ENCODE measurements at regions not wholly inside any gene's neighbourhood (a gene's known extent, or its start where the extent isn't known, plus 50 kb on each side); places are given as distances from the start of the nearest gene placed in this dataset.

DNA sequence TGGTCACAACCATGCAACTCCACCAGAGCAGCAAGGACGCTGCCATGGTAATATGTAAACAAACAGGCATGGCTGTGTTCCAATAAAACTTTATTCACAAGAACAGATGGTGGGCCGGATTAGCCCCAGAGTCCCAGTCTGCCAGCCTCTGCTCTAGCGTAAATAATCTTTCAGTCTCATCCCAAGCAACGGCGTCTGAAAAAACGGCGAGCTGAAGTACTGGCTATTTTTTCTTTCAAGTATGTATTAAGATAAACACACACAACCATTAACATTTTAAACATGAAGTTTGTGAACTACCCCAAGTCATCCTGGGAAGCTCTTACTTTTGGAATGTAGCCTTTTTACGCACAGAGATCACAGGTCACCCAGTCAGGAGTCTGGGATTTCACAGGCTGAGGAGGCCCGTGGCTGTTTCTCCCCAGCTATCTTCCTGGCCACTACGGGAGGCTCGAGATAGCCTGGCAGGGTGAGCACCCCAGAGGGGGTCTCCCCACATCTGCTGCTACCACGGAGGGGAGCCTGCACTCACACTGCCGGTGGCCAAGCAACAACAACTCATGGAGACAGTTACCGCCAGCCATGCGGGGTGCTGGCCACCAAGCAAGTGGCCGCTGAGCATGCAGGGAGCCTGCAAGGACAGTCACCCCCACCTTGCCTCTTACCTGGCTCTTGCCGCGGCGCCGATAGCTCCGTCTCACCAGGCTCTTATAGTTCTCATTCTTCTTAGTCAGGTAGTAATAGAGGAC is 124.6 kb downstream of the RFLNA start:
- no peak overlapping the region for H3K4me3 ChIP-seq
- no peak for DNase-seq (ENCODE audit: extremely low spot score)
- H3K27ac ChIP-seq (replicated peaks in 1 of 4): peak overlapping the region; percentile 88 to 97 (median 93)
- intact Hi-C loops (cut with DNase I): loop anchor here (5.0 kb wide), 2 partner anchors 37 to 98 kb away; no protein-coding TSS in a partner anchor
- TF ChIP-seq POLR2AphosphoS5 (IDR thresholded peaks at IDR 0.05): no peak
- TF ChIP-seq, protein P1, sequence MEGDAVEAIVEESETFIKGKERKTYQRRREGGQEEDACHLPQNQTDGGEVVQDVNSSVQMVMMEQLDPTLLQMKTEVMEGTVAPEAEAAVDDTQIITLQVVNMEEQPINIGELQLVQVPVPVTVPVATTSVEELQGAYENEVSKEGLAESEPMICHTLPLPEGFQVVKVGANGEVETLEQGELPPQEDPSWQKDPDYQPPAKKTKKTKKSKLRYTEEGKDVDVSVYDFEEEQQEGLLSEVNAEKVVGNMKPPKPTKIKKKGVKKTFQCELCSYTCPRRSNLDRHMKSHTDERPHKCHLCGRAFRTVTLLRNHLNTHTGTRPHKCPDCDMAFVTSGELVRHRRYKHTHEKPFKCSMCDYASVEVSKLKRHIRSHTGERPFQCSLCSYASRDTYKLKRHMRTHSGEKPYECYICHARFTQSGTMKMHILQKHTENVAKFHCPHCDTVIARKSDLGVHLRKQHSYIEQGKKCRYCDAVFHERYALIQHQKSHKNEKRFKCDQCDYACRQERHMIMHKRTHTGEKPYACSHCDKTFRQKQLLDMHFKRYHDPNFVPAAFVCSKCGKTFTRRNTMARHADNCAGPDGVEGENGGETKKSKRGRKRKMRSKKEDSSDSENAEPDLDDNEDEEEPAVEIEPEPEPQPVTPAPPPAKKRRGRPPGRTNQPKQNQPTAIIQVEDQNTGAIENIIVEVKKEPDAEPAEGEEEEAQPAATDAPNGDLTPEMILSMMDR (IDR thresholded peaks at IDR 0.05): no peak
- no peak for TF ChIP-seq EP300 (IDR thresholded peaks at IDR 0.05)
- TF ChIP-seq POLR2A (IDR thresholded peaks at IDR 0.05; ENCODE audit: low read depth): no peak
- H3K9me3 ChIP-seq: no peaks in the 10 kb centered on the region
- WGBS: 88% methylated on average over 21 of the region's 21 CpGs
- no peaks in the 10 kb centered on the region for H3K27me3 ChIP-seq
- peaks cover 0 to 67% (median 41%) of the 10 kb centered on the region in 4 donors for H3K36me3 ChIP-seq
- peaks cover 43 to 92% (median 83%) of the 10 kb centered on the region in 4 donors for H3K4me1 ChIP-seq

DNA sequence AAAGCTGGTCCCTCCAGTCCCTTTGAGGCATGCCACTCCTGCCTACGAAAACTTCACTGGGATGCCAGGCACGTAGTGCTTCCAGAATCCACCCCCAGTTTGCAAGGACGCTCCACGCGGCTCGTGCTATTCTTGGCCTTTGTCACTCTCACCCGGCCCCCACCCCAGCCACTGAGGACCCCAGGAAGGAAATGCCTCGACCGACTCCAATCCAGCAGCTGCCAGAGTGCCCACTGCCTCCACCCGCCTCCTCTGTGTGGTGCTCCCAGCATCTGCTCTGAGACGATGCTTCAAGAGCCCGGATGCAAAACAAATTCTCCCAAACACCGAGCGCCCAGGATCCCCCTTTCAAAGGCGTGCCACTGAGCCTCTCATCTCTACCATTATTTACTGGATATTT is 123.9 kb downstream of the RFLNA start:
- whole genome bisulfite sequencing: 88% methylated on average over 15 of the region's 15 CpGs
- no peak for DNase-seq (ENCODE audit: extremely low spot score)
- no peaks in the 10 kb centered on the region for H3K9me3 ChIP-seq
- H3K36me3 ChIP-seq: peaks cover 0 to 70% (median 45%) of the 10 kb centered on the region in 4 donors
- H3K4me3 ChIP-seq: no peak overlapping the region
- TF ChIP-seq POLR2AphosphoS5 (IDR thresholded peaks at IDR 0.05) (no peak), POLR2A (IDR thresholded peaks at IDR 0.05; ENCODE audit: low read depth) (no peak), EP300 (IDR thresholded peaks at IDR 0.05) (no peak)
- TF ChIP-seq, protein P1 (IDR thresholded peaks at IDR 0.05): no peak
- intact Hi-C loops (cut with DNase I): no loop called here
- peaks cover 39 to 92% (median 83%) of the 10 kb centered on the region in 4 donors for H3K4me1 ChIP-seq
- no peaks in the 10 kb centered on the region for H3K27me3 ChIP-seq
- H3K27ac ChIP-seq (replicated peaks in 1 of 4): peak overlapping the region; percentile 88 to 97 (median 93)

DNA sequence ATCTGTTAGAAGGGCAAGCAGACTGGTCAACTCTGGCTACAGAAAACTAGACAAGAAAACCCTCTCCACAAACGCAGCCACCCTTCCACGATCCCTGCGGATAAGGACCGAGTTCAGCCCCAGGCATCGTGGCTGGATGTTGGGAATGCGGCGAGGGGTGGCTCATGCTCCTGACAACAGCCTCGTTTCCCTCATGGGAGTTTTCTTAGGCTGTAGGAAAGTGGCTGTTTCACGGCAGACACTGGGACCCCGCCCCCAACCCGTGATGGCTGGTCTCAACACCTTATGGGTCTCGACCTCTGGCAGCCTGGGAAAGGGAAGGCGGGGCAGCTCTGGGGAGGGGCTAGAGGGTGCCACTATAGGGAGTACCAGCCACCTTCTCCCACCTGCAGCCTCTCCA is 123.3 kb downstream of the RFLNA start:
- intact Hi-C loops (cut with DNase I): no loop called here
- Histone ChIP-seq H3K4me1 (peaks cover 39 to 92% (median 83%) of the 10 kb centered on the region in 4 donors), H3K4me3 (no peak overlapping the region), H3K27me3 (no peaks in the 10 kb centered on the region), H3K27ac (replicated peaks in 1 of 4) (peak overlapping the region; percentile 27 to 96 (median 89)), H3K9me3 (no peaks in the 10 kb centered on the region), H3K36me3 (peaks cover 0 to 76% (median 46%) of the 10 kb centered on the region in 4 donors)
- TF ChIP-seq POLR2AphosphoS5 (IDR thresholded peaks at IDR 0.05) (no peak), POLR2A (IDR thresholded peaks at IDR 0.05; ENCODE audit: low read depth) (no peak), EP300 (IDR thresholded peaks at IDR 0.05) (no peak)
- TF ChIP-seq, protein P1 (IDR thresholded peaks at IDR 0.05): no peak
- 90% methylated on average over 7 of the region's 13 CpGs for WGBS
- DNase-seq (ENCODE audit: extremely low spot score): no peak

DNA sequence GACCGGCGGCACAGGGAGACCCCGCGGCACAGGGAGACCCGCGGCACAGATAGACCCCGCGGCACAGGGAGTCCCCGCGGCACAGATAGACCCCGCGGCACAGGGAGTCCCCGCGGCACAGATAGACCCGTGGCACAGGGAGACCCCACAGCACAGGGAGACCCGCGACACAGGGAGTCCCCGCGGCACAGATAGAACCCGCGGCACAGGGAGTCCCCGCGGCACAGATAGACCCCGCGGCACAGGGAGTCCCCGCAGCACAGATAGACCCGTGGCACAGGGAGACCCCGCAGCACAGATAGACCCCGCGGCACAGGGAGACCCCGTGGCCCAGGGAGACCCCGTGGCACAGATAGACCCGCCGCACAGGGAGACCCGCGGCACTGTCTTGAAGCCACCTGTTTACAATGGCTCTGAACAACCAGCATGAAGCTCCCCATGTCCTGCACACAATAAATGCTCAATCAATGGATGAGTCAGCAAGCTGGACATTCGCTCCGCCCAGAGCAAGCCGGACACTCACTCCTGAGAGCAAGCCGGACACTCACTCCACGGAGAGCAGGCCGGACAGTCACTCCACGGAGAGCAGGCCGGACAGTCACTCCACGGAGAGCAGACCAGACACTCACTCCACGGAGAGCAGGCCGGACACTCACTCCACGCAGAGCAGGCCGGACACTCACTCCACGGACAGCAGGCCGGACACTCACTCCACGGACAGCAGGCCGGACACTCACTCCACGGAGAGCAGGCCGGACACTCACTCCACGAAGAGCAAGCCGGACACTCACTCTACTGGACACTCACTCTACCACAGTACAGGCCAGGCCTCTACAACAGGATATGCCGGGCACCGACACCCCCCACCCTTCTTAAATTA is 121.9 kb downstream of the RFLNA start:
- H3K36me3 ChIP-seq: peaks cover 0 to 74% (median 46%) of the 10 kb centered on the region in 4 donors
- 98% methylated on average over 28 of the region's 59 CpGs for WGBS
- H3K4me1 ChIP-seq: peaks cover 39 to 92% (median 83%) of the 10 kb centered on the region in 4 donors
- no peak overlapping the region for H3K4me3 ChIP-seq
- TF ChIP-seq EP300 (IDR thresholded peaks at IDR 0.05): no peak
- TF ChIP-seq POLR2A (IDR thresholded peaks at IDR 0.05; ENCODE audit: low read depth): no peak
- TF ChIP-seq POLR2AphosphoS5 (IDR thresholded peaks at IDR 0.05): no peak
- TF ChIP-seq, protein P1 (IDR thresholded peaks at IDR 0.05): no peak
- no peaks in the 10 kb centered on the region for H3K9me3 ChIP-seq
- no peaks in the 10 kb centered on the region for H3K27me3 ChIP-seq
- H3K27ac ChIP-seq (replicated peaks in 1 of 4): peak overlapping the region; percentile 25 to 96 (median 72)
- no peak for DNase-seq (ENCODE audit: extremely low spot score)
- intact Hi-C loops (cut with DNase I): no loop called here
